Cerebellar nuclear complex (tissue), 1 donor: ENCODE measurements at regions not wholly inside any gene's neighbourhood (a gene's known extent, or its start where the extent isn't known, plus 50 kb on each side); places are given as distances from the start of the nearest gene placed in this dataset.

ENCODE experiments used
- DNase-seq, 2 experiments: peaks; one replicate each; lab custom pipeline; 2025; lab: John Stamatoyannopoulos, UW

DNA sequence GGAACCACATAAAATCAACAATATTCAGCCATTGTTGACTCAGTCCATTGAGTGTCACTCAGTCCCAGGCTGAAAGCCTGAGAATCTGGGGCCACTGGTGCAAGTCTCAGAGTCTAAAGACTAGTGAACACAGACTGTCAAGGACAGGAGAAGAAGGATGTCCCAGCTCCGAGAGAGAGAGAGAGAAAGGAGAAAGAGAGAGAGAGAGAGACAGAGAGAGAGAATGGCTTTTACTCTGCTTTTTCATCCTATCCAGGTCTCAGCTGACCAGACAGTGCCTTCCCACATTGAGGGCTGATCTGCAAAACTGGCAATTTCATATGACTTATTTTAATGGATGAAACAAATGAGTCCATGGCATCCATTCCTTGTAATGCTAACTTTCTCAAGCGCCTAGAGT lies 984.1 kb downstream of the UQCRFS1 start:
- DNase-seq = no peak

DNA sequence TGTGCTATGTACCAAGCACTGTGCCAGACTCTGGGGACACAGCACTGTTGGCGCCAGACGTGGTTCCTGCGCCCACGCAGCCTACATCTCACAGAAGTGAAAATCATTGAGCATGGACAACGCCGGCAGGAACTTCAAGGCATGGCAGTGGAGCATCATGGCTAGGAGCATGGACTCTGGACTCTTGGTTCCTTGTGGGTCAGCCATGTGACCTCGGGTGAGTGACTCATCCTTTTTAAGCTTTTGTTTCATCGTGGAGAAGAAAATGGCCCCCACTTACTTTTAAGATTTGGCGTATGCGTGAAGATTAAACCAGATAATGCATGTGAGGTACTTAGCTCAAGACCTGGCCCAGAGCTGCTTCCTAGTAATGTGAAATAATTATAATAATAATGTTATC lies 988.5 kb downstream of the UQCRFS1 start:
- no peak for DNase-seq

DNA sequence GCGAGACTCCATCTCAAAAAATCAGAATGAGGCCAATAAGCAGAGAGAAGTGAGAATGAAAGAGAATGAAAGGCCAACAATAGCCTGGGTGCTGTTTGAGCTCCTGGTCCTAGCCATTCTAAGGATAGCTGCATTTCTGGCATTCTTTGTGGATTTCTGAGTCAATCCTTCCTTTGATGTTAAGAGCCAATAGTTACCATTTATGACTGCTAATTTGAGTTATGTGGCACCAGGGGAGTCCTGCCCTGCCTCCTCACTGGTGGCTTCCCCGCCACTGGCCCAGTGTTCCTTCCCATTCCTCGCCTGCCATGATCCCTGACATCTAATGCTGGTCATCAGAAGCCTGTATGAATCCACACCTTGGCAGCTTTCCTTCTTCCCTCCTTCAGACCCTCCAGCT lies 991.2 kb downstream of the UQCRFS1 start:
- DNase-seq = no peak

DNA sequence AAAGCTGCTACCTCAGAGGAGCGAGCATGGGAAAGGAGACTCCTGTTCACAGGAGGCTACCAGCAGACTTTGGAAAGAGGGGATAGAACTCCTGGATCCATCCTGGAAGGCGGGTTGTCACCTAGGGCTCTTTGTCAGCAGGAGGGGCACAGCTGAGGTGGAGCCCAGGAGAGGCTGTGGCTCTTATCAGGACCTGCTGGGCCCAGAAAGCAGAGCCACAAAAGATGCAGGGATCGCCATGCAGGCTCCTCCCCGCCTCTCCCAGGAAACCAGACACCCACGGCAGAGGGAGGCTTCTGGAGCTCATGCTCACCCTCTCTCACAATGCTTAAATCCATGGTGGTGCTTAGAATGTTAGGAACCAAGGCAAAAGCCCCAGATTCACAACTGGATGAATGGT lies 994.2 kb downstream of the UQCRFS1 start:
- no peak for DNase-seq

DNA sequence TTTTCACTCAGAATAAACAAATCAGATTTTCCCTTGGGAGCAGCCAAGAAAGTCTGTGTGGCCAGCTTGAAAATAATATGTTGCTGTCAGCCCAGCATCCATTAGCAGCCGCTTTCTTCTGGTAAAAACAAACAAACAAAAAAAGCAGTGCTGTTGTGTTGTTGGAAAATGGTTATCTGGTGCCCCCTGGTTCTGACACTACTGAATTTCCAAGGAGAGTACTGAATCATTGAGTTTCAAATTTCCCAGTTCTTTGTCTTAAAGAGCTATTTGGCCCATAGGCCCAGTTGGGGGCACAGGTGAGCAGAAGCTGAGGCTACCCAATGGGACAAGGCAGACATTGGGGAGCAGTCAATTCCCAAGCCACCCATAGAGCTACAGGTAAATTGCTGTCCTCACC lies 995.9 kb downstream of the UQCRFS1 start:
- no peak for DNase-seq

DNA sequence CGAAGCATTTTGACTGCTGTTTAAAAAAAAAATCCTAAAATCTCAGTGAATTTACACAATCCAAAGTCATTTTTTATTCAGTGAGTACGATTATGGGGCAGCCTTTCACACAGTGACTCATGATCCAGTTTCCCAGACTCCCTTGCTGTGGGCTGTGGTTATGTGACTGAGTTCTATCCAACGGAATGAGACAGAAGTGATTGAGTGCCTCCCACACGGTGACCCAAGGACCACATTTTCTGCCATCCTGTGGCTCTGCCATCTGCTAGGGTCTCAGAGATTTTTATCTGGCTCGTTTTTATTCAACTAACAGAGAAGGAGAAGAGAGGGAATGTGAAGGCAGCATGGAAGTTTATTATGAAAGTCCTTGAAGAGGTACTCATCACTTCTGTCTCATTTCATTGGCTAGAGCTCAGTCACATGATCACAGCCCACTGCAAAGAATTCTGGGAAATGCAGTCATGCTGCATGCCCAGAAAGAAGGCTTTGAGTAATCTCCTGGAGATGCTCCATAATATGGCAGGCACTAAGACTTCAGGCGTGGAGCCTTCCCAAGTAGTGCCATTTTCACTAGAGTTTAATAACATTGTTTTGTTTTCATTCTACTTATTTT lies 999.4 kb downstream of the UQCRFS1 start:
- no peak for DNase-seq

DNA sequence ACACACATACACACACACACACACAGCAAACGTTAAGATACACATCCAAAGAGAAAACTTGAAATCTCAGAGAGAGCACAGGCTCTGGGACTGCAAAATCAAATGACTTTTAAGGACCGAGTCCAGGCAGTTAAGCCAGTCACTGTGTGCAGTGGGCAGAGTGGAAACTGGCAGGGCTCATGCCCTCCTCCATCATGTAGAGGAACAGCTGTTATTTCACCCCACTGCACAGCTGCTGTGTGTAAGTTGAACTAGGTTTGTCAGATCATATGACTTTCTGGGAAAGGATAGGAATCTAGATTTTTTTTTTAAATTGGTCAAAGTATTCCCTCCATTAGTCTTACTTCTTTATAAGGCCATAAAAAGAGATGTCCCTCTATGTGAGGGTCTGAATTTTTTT lies 1002.1 kb downstream of the UQCRFS1 start:
- DNase-seq = no peak

DNA sequence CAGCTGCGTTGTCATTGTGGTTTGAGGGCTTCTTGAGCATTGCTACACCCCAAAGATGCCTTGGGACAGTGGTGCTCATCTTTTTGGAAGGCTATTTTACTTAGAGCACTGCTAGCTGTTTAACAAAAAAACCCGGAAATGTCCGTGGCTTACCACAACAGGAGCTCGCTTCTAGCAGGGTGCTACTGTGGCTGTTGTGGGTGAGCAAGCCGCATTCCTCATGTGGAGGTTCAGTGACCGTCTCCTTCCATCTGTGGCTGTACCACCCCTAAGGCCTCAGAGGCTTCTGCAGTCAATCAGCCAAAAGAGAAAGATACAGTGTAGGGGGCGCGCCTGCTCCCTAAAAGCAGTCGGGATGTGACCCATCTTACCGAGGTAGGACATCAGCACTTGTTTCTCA lies 1004.2 kb downstream of the UQCRFS1 start:
- no peak for DNase-seq

DNA sequence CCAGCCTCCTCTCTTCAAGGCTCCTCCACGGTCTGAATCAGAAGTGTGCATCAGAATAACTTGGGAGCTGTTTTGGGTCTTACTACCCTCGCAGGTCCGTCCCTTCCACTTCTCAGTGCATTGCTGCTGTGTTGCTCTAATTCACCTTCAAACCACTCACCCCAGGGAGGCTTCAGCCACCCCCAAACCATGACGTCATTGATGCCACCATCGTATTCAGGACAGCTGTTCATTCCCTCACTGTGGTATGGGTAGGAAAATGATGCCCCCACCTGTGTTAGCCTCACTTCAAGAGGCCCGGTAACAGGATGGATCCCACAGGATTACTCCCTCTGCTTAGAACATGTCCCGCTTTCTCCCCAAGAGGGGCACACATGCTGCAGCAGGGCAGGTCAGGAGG lies 1005.7 kb downstream of the UQCRFS1 start:
- DNase-seq = no peak

DNA sequence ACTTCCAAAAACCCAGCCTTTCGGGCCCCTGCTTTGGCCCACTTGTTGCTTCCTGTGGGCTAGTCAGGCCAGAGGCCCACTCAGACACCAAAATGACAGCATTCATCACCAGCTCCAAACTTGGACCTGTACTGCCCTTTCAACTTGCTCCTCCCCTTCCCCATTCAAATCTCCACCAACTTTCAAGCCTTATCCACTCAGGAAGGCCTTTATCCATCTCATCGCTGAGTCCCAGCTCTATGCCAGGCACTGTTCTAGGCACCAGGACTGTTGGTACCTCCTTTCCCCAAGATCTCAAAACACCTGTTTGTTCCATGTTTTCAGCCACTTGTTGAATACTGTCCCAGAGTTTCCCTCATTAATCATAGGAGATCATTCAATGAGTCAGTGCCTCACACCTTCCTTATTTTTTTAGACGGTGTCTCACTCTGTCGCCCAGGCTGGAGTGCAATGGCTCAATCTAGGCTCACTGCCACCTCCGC lies 1011.4 kb downstream of the UQCRFS1 start:
- no peak for DNase-seq

DNA sequence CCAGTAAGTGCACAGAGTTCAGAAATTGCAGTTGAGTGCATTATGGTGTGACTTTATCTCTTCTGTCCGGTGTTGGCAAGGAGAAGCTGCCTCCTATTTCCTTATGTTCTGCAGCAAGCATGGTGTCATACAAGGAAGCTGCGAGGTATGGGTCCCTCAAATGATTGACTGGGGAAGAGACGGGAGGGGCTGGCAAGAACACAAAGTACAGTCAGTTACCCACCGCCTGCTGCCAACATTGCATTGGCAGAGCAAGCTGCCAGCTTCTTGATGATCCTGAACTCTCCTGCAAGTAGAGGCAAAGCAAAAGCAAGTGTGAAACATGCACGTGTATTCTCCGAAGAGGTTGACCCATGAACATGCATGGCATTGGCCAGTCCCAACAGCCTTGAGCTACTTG lies 1013.6 kb downstream of the UQCRFS1 start:
- DNase-seq = no peak

DNA sequence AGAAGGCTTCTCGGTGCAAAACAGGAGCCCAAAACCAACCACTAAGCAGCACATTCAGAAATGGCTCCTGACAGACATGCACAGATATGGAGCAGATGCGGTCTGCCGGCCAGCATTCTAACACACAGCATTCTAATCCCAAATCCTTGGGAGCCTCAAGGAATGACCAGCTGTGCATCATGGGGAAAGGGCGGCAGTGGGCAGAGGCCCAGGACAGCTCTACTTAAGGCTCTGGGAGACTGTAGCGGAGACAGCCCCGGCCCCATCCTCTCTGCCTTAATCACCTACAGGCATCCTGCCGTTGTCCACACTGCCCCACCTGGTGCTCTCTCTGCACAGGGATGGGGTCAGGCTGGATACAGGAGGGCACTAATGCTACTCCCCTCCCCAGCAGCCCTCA lies 1016.0 kb downstream of the UQCRFS1 start:
- DNase-seq = no peak

DNA sequence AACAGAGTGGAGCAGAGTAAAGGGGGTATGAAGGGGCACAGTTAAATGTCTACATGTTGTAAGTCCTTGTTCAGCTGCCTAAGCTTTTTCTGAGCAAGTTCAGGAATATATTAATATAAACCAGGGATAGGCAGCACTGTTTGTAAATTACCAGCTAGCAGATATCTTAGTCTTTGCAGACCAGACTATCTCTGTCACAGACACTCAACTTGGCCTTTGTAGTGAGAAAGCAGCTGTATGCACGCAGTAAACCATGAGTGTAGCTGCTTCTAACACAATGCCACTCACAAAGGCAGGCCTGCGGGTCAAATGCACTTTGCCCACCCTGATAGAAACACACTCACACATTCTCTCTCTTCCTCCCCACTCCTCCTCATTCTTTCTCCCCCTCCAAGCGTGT lies 1016.9 kb downstream of the UQCRFS1 start:
- no peak for DNase-seq

DNA sequence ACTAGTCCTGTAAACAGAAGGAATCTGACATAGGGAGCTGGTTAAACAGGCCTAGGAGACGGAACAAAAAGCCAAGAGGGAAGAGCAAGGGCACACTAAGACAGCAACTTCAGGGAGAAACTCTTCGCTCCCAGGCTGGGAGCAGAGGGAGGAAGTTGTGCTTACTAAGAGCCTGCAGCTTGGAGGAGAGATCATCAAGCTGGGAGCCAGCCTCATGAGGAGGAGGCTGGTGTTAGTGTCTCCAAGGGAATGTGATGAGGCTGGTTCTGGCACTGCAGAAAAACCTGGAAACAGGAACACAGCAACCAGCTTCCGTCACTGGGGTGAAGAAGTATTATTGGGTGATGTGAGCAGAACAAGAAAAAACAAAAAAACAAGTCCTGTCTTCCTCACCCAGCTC lies 1027.3 kb downstream of the UQCRFS1 start:
- DNase-seq = no peak

DNA sequence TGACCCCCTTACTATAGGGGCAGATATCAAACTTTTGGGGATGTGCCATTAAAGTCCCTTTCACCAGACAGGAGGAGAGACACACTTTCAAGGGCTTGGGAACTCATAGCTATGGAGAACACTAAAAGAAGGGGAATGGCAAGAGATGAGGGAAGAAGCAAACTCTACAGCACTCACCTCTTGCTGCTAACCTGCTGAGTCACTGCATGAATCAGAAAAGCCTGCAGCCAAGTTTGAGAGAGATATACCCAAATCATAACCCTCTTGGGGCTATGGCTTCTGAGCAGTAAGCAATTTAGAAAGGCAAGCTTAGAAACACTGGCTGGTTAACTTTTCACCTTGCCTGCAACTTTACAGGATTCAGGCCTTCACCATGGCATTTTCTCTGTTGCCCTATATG lies 1028.0 kb downstream of the UQCRFS1 start:
- DNase-seq = no peak

DNA sequence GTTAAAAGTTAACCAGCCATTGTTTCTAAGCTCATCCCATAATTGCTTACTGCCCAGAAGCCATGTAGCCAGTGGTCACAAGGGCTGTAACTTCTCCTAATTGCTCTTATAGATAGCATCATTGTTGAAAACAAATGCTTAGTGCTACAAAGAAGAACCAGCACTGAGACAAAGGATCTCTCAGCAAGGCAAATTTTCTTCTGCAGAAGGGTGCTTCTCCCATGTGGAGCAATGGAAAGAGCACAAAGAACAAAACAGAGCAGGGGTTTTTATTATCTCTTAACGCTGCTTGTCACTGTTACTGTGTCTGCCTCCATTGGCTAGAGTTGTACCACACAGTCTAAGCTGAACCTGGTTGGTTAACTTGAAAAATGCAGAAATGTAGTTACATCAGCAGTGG lies 1036.8 kb downstream of the UQCRFS1 start:
- no peak for DNase-seq

DNA sequence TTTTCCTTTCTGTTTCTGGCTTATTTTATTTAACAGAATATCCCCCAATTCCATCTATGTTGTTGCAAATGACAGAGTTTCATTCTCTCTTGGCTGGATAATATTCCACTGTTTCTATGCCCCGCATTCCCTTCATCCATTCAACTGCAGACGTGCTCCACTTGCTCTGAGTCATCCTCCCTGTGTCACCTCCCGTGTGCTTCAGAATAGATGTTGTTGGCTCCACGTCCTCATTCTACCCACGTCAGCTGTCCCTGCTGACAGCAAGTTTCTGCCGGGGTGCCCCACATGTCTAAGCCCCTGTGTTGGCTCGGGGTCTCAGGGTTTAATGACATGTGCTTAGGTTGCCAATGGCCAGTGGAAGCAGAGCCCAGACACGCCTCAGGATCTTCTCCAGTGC lies 1041.0 kb downstream of the UQCRFS1 start:
- no peak for DNase-seq

DNA sequence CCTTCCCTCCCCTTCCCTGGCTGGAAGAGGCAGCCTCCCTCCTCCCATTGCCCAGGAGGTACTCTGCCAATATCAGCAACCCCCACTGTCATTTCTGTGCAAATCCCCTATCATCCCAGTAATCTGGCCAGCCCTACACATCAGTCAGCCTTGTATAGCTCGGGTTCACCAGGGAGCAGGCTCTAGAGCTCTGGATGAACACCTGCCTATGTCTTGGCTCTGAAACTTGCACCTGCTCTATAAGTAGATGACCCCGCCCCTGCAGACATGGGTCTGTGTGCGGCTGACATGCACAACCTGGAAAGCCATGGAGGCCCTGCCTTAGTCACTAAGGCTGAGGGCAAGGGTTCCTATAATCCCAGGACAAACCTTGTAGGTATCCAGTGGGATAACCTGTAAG lies 1042.9 kb downstream of the UQCRFS1 start:
- no peak for DNase-seq

DNA sequence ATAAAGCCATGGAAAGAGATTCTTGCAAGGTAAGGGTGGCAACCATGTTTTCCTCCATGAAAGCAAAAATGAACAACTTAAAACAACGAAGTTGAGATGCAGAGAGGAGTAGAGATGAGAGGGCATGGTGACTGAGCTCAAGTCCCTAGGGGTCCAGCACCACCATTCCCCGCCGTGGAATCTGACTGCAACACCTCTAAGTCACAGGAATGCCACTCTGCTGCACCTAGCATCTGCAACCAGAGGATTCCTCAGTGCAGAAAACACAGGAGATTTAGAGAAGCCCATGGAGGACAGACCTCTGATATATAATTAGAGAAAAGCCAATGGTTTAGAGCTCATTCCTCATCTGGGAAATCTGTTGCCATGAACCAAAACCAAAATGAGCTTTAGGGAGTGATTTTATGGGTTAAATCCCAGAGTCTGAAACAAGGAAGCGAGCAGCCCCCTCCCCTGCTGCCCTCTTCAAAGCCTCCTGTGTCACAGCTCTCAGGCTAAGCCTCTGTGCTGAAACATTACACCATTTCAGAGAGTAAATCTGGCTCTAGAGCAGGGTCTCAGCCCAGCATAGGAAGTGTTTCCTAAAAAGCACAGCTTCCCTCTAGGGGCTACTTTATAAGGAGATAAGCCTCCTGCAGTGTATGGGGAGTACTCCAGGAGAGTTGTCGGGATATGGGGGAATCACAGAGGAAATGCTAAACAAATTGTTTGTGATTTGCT lies 1043.6 kb downstream of the UQCRFS1 start:
- no peak for DNase-seq

DNA sequence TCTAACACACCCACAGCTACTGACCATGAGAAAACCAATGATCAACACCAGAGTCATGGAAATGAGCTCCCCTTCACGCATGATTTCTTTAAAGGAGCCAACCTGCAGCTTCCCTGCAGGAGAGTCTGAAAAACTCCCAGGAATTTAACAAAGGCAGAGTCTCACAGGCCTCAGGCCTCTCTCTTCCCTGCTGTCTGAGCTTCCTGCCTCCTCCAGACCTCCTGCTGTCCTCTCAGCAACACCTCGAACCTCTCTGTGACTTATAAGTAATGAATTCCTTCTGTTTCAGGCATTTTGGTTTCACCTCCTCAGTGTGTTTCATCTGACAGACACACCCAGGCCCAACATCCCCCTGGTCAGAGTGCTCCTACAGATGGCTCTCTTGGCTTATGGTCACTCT lies 1044.4 kb downstream of the UQCRFS1 start:
- DNase-seq = no peak

DNA sequence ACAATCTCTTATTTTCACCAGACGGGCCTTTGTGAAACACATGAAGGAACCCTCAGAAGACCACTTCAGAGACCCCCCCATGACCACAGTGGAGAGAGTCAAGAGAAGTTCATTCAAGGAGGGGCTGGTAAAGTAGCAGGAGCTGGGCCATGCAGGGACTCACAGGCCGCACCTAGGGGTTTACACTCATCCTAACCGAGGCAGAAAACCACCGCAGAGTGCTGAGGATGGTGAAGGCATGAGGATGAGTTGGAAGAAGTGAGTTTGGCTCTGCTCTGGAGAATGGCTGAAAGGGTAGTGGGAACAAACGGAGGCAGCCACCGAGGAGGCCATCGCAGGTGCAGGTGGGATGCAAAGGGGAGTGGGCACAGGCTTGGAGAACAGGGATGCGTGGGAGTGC lies 1046.9 kb downstream of the UQCRFS1 start:
- DNase-seq = no peak

DNA sequence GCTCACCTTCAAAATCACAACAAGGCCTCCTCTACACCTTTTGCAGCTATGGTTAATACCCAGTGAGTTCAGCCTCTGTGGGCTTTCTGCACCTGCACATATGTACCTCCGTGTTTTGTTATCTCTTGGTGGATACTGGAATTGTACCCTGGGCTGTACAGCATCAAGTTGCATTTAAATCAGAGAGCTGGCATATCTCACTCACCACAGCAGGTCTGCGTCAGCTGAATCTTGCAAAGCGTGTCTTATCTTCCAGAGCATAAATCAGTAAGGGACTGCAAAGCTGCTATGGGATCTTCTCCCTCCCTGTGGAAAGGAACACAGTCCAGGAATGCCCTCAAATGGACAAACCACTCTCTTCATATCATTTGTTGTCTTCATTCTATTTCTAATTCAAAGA lies 1048.7 kb downstream of the UQCRFS1 start:
- DNase-seq = no peak

DNA sequence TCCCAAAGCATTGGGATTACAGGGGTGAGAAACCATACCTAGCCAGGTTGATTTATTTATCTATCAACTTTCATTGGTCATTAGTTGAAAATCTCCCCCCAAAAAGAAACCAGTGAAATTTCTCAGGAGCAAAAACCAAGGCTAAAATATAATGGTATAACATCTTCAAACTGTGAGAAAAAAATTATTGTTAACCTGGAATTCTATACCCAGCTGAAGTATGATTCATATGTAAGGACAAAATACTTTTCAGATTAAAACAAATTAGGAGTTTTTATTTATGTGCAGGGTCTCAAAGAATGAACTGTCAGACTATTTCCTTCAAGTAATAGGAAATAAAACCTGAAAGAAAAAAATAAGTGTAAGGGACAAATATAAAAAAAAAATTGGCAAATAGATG lies 1053.9 kb downstream of the UQCRFS1 start:
- no peak for DNase-seq

DNA sequence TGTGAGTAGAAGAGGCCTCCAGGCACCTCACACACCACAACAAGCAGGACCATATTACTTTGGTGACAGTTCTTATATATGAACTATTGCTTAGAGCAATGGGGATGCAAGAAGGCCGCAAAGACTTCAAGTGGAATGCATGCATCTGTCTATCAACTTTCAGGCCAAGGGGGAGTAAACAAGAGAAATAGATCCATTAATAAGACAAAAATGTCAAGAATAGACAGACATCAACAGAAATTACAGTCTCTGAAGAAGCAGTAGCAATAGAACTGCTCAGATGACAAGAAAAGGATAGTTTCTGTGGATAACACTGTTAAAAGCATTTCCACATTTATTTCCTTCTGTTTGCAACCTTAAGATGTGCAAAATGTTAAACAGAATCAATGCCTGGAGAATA lies 1057.7 kb downstream of the UQCRFS1 start:
- DNase-seq = no peak
